ENCODE measurements at regions not wholly inside any gene's neighbourhood (a gene's known extent, or its start where the extent isn't known, plus 50 kb on each side); places are given as distances from the start of the nearest gene placed in this dataset.
"Not testable (repeated sequence)": the region's sequence is repeated elsewhere in the genome, so short reads cannot be mapped to it uniquely, and the experiment has no call there.

- DNase-seq (ENCODE audit: insufficient read length, low spot score), result no peak
- no peak for FAIRE-seq
- no peak for TF ChIP-seq POLR2A (IDR thresholded peaks at IDR 0.05; ENCODE audit: low read depth, low read length)
Observed at GRCh38 chr1:78291872-78292271, 198.9 kb upstream of the PTGFR start.

- peak; percentile 20 for FAIRE-seq
- no peak for TF ChIP-seq POLR2A (IDR thresholded peaks at IDR 0.05; ENCODE audit: low read depth, low read length)
Observed at GRCh38 chr1:78292361-78292760, 198.4 kb upstream of the PTGFR start.

GRCh38 chr1:78297836-78298235 is 192.9 kb upstream of the PTGFR start:
- FAIRE-seq (no peak), DNase-seq (ENCODE audit: insufficient read length, low spot score) (no peak)
- TF ChIP-seq POLR2A (IDR thresholded peaks at IDR 0.05; ENCODE audit: low read depth, low read length), result no peak

More at GRCh38 chr1:78292361-78292760, 198.4 kb upstream of the PTGFR start:
- no peak for DNase-seq (ENCODE audit: insufficient read length, low spot score)

GRCh38 chr1:78298349-78298748 is 192.4 kb upstream of the PTGFR start:
- no peak for TF ChIP-seq POLR2A (IDR thresholded peaks at IDR 0.05; ENCODE audit: low read depth, low read length)
- FAIRE-seq (no peak), DNase-seq (ENCODE audit: insufficient read length, low spot score) (no peak)

- FAIRE-seq, result no peak
- no peak for TF ChIP-seq POLR2A (IDR thresholded peaks at IDR 0.05; ENCODE audit: low read depth, low read length)
Observed at GRCh38 chr1:78301141-78301540, 189.6 kb upstream of the PTGFR start.

DNA sequence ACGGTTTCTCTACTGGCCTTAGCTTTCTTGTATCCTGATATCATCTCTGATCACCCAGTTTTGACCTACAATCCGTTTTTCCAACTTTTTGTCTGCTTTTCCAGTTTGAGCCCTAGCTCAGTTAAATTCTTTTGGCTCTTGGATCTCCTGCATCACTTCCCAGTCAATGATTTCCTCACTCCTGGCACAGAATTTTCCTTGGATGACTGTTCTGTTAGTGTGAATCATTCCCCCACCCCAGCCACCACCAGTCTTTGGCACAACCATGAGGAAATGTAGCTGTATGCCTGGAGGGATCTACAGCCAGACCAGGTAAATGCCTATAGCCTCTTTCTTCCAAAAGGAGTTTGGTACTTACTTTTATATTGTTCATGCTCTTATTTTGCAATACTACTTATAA is 187.2 kb upstream of the PTGFR start:
- peak; percentile 99 for FAIRE-seq
- no peak for TF ChIP-seq POLR2A (IDR thresholded peaks at IDR 0.05; ENCODE audit: low read depth, low read length)
- DNase-seq (ENCODE audit: insufficient read length, low spot score), result peak; percentile 31

More at GRCh38 chr1:78301141-78301540, 189.6 kb upstream of the PTGFR start:
- no peak for DNase-seq (ENCODE audit: insufficient read length, low spot score)

DNA sequence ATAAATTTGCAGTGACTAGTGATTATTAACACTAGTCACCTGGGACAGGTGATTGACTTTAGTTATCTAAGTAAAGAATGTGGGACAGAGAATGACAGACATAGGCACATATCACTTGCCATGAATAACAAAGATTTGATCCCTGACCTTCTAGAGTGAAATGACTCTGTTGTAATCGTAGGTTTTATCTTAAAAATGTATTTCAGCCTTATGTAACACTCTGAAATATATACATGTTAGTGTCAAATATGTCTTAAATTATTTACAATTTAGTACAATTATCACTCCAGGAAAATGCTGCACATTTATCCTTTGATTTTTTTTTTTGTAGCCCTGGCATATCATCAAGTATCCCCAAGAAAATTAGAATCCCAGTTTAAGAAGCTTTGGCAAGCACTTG is 186.4 kb upstream of the PTGFR start:
- TF ChIP-seq POLR2A (IDR thresholded peaks at IDR 0.05; ENCODE audit: low read depth, low read length), result no peak
- DNase-seq (ENCODE audit: insufficient read length, low spot score) (no peak), FAIRE-seq (no peak)

DNA sequence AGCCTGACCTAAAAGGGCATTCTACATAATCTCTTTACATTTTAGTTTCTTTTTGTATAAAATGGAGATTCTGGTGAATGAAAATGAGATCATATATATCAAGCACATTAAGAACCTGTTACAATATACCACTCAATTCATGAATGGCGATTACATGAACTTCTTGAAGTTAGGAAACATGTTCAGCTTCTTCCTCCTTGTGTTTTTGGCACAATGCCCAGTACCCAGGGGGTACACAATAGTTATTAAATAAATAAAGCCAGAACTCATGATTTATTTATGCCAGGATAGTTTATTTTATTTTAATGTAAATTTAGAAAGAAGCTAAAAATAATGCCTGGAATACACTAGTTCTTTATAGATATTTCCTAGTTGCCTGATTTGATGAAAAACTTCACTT is 186.0 kb upstream of the PTGFR start:
- no peak for TF ChIP-seq POLR2A (IDR thresholded peaks at IDR 0.05; ENCODE audit: low read depth, low read length)
- no peak for FAIRE-seq
- DNase-seq (ENCODE audit: insufficient read length, low spot score), result no peak

DNA sequence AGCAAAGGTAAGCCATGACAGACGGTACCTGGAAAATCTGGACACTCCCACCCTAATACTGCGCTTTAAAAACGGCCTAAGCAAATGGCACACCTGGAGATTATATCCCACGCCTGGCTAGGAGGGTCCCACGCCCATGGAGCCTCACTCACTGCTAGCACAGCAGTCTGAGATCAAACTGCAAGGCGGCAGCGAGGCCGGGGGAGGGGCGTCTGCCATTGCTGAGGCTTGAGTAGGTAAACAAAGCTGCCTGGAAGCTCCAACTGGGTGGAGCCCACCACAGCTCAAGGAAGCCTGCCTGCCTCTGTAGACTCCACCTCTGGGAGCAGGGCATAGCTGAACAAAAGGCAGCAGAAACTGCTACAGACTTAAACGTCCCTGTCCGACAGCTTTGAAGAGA is 180.5 kb upstream of the PTGFR start:
- not testable (repeated sequence) for FAIRE-seq; DNase-seq (ENCODE audit: insufficient read length, low spot score)

- DNase-seq (ENCODE audit: insufficient read length, low spot score), result no peak
- FAIRE-seq, result no peak
- no peak for TF ChIP-seq POLR2A (IDR thresholded peaks at IDR 0.05; ENCODE audit: low read depth, low read length)
Observed at GRCh38 chr1:78318011-78318410, 172.8 kb upstream of the PTGFR start.

GRCh38 chr1:78319603-78320002 is 171.2 kb upstream of the PTGFR start:
- DNase-seq (ENCODE audit: insufficient read length, low spot score) (no peak), FAIRE-seq (no peak)
- no peak for TF ChIP-seq POLR2A (IDR thresholded peaks at IDR 0.05; ENCODE audit: low read depth, low read length)

DNA sequence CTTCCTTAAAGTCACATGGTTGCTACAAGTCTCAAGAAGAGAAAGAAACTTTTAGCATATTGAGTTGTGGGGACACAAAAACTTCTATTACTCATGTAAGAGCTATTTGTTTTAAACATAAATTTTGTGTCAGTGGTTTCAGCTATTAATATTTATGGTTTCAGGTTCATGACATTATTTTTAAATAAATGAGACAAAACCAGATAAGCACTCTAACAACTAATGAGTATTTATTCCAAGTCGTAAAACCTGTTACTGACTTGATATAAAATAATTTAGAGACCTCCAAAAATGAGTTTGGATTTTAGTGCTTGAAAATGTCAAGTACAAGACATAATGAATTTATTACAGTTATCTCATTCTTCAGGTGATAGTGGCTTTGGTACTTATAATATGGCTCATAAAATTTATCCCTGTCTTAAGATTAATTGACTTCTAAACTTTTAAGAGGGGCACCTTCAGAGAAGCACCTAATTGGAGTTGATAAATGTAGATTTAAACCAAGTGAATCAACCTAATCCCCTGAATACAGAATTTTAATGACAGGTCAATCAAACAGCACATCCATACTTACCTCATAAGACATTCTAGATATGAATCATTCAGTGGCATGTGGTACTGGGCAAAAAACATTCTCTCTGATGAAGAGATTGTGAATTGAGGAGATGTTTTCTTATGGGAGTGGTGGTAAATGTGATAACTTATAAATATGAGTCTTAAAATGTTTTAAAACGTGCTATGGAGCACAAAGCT is 167.7 kb upstream of the PTGFR start:
- DNase-seq (ENCODE audit: insufficient read length, low spot score) (no peak), FAIRE-seq (no peak)
- no peak for TF ChIP-seq POLR2A (IDR thresholded peaks at IDR 0.05; ENCODE audit: low read depth, low read length)

DNA sequence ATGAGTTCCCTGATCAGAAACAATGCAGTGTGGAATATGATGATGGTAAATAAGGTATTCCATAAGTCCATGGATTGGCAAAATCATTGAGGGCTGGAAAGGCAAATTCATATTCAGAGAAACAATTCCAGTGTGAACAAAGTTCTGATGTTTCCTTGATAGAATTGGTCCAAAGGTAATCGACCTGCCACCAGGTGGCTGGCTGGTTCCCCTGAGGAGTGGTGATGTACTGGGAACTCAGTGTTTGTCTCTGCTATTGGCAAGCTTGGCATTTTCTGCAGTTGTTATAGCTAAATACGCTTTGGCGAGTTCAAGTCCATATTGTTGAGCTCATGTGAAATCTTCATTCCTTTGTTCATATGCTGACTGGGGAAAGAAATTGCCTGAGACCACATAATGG is 165.5 kb upstream of the PTGFR start:
- TF ChIP-seq POLR2A (IDR thresholded peaks at IDR 0.05; ENCODE audit: low read depth, low read length), result no peak
- DNase-seq (ENCODE audit: insufficient read length, low spot score), result no peak
- no peak for FAIRE-seq

DNA sequence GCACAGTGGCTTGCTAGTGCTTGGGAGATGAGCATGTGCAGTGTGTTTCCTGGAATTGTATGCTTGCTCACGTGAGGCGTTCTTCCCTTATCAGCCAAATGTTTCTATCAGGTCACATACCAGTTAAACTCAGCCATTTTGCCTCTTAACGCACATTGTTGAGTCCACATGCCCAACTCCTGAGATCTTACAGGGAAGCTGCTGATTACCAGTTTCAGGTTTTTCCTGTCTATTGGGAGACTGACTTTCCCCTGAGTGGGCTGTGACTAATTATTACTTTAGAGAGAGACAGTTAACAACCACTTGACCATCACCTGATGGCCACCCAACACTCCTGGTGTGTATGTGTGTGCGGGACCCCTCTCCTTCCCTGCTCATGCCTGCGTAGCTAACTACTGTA is 161.3 kb upstream of the PTGFR start:
- no peak for FAIRE-seq
- no peak for DNase-seq (ENCODE audit: insufficient read length, low spot score)
- TF ChIP-seq POLR2A (IDR thresholded peaks at IDR 0.05; ENCODE audit: low read depth, low read length), result no peak

GRCh38 chr1:78331799-78332198 is 159.0 kb upstream of the PTGFR start:
- DNase-seq (ENCODE audit: insufficient read length, low spot score) (no peak), FAIRE-seq (no peak)
- no peak for TF ChIP-seq POLR2A (IDR thresholded peaks at IDR 0.05; ENCODE audit: low read depth, low read length)

GRCh38 chr1:78333502-78333901 is 157.3 kb upstream of the PTGFR start:
- FAIRE-seq (no peak), DNase-seq (ENCODE audit: insufficient read length, low spot score) (no peak)
- no peak for TF ChIP-seq POLR2A (IDR thresholded peaks at IDR 0.05; ENCODE audit: low read depth, low read length)

Measured in H54 (cell line).